Stimulated activated naive CD8-positive, alpha-beta T cell treated with anti-CD3 and anti-CD28 coated beads, Interleukin-15, amount 100 ng/mL, for 72 hours (primary cell): ENCODE measurements at regions not wholly inside any gene's neighbourhood (a gene's known extent, or its start where the extent isn't known, plus 50 kb on each side); places are given as distances from the start of the nearest gene placed in this dataset.

Experiments used
- ATAC-seq: fragments of 150-1000 bp; cut with Tn5 transposase; 2 replicates; pipeline ENCODE4 v1.10.0; 2021; ENCODE audit warnings: mild to moderate bottlenecking, moderate library complexity
- DNase-seq, 2 donors: peaks; one replicate each; pipeline ENCODE4 v3.0.0; 2021 to 2022
- H3K27ac Mint-ChIP-seq, 2 donors: one replicate each; pipeline ENCODE4 v1.8.0; 2022; ENCODE audit warnings: mild to moderate bottlenecking in 2 of 2, mixed read lengths in 2 of 2, moderate library complexity in 2 of 2
- H3K27me3 Mint-ChIP-seq: one replicate; pipeline ENCODE4 v1.8.0; 2022; ENCODE audit warnings: mixed read lengths
- H3K4me1 Mint-ChIP-seq: one replicate; pipeline ENCODE4 v1.8.0; 2022; ENCODE audit warnings: mild to moderate bottlenecking, mixed read lengths
- H3K4me3 Mint-ChIP-seq, 2 donors: one replicate each; pipeline ENCODE4 v1.8.0; 2022; ENCODE audit warnings: mild to moderate bottlenecking in 2 of 2, mixed read lengths in 2 of 2, moderate library complexity in 1 of 2
- H3K9me3 Mint-ChIP-seq, 2 donors: one replicate each; pipeline ENCODE4 v1.8.0; 2022; ENCODE audit warnings: mixed read lengths in 2 of 2

GRCh38 chr13:21800837-21801616, 130.2 kb downstream of the FGF9 start:
- Mint-ChIP-seq H3K4me1 (no peaks in the 10 kb centered on the region), H3K9me3 (peaks cover 0 to 6% of the 10 kb centered on the region in 2 donors), H3K27me3 (peaks cover 8% of the 10 kb centered on the region), H3K27ac (no peak overlapping the region), H3K4me3 (no peak overlapping the region)
- ATAC-seq (no peak), DNase-seq (no peak)

- Mint-ChIP-seq H3K27me3 (peaks cover 32% of the 10 kb centered on the region), H3K9me3 (peaks cover 4 to 6% of the 10 kb centered on the region in 2 donors), H3K4me1 (no peaks in the 10 kb centered on the region), H3K27ac (no peak overlapping the region), H3K4me3 (no peak overlapping the region)
- no peak for ATAC-seq
- no peak for DNase-seq
These were observed 134.9 kb downstream of the FGF9 start for GRCh38 chr13:21805733-21806132.

- H3K4me3 Mint-ChIP-seq = no peak overlapping the region
- peaks cover 29% of the 10 kb centered on the region for H3K27me3 Mint-ChIP-seq
- DNase-seq (no peak), ATAC-seq (no peak)
- no peaks in the 10 kb centered on the region for H3K4me1 Mint-ChIP-seq
- H3K27ac Mint-ChIP-seq = no peak overlapping the region
- H3K9me3 Mint-ChIP-seq = peaks cover 0 to 4% of the 10 kb centered on the region in 2 donors
These were observed 141.3 kb downstream of the FGF9 start for GRCh38 chr13:21812192-21812626.

- no peak overlapping the region for H3K4me3 Mint-ChIP-seq
- peaks cover 23% of the 10 kb centered on the region for H3K27me3 Mint-ChIP-seq
- DNase-seq = no peak
- H3K27ac Mint-ChIP-seq = no peak overlapping the region
- no peaks in the 10 kb centered on the region for H3K9me3 Mint-ChIP-seq
- no peak for ATAC-seq
- H3K4me1 Mint-ChIP-seq = no peaks in the 10 kb centered on the region
These were observed 142.2 kb downstream of the FGF9 start for GRCh38 chr13:21813110-21813509.

- DNase-seq (no peak), ATAC-seq (no peak)
- Mint-ChIP-seq H3K27me3 (peaks cover 23% of the 10 kb centered on the region), H3K4me1 (no peaks in the 10 kb centered on the region), H3K4me3 (no peak overlapping the region), H3K27ac (no peak overlapping the region), H3K9me3 (no peaks in the 10 kb centered on the region)
These were observed 143.0 kb downstream of the FGF9 start for GRCh38 chr13:21813844-21814243.

GRCh38 chr13:21814604-21815003, 143.7 kb downstream of the FGF9 start:
- H3K4me3 Mint-ChIP-seq = no peak overlapping the region
- no peak overlapping the region for H3K27ac Mint-ChIP-seq
- H3K9me3 Mint-ChIP-seq = no peaks in the 10 kb centered on the region
- H3K27me3 Mint-ChIP-seq = peaks cover 23% of the 10 kb centered on the region
- DNase-seq = no peak
- ATAC-seq = no peak
- no peaks in the 10 kb centered on the region for H3K4me1 Mint-ChIP-seq

GRCh38 chr13:21817878-21818277, 147.0 kb downstream of the FGF9 start:
- no peak overlapping the region for H3K4me3 Mint-ChIP-seq
- H3K27me3 Mint-ChIP-seq = no peaks in the 10 kb centered on the region
- DNase-seq (no peak), ATAC-seq (no peak)
- no peak overlapping the region for H3K27ac Mint-ChIP-seq
- H3K9me3 Mint-ChIP-seq = no peaks in the 10 kb centered on the region
- no peaks in the 10 kb centered on the region for H3K4me1 Mint-ChIP-seq

GRCh38 chr13:21822029-21822428, 151.2 kb downstream of the FGF9 start:
- ATAC-seq (no peak), DNase-seq (no peak)
- Mint-ChIP-seq H3K27ac (no peak overlapping the region), H3K9me3 (no peaks in the 10 kb centered on the region), H3K4me1 (peaks cover 6% of the 10 kb centered on the region), H3K27me3 (no peaks in the 10 kb centered on the region), H3K4me3 (no peak overlapping the region)

GRCh38 chr13:21823416-21823815, 152.5 kb downstream of the FGF9 start:
- no peaks in the 10 kb centered on the region for H3K9me3 Mint-ChIP-seq
- H3K27ac Mint-ChIP-seq = no peak overlapping the region
- DNase-seq (no peak), ATAC-seq (no peak)
- no peak overlapping the region for H3K4me3 Mint-ChIP-seq
- no peaks in the 10 kb centered on the region for H3K27me3 Mint-ChIP-seq
- peaks cover 6% of the 10 kb centered on the region for H3K4me1 Mint-ChIP-seq

GRCh38 chr13:21823949-21824348, 153.1 kb downstream of the FGF9 start:
- H3K27ac Mint-ChIP-seq = no peak overlapping the region
- no peak for DNase-seq
- no peaks in the 10 kb centered on the region for H3K27me3 Mint-ChIP-seq
- peak; percentile 53 for ATAC-seq
- H3K4me1 Mint-ChIP-seq = peaks cover 6% of the 10 kb centered on the region
- no peak overlapping the region for H3K4me3 Mint-ChIP-seq
- H3K9me3 Mint-ChIP-seq = no peaks in the 10 kb centered on the region

GRCh38 chr13:21825186-21825585, 154.3 kb downstream of the FGF9 start:
- ATAC-seq (no peak), DNase-seq (no peak)
- no peak overlapping the region for H3K27ac Mint-ChIP-seq
- no peaks in the 10 kb centered on the region for H3K9me3 Mint-ChIP-seq
- no peaks in the 10 kb centered on the region for H3K27me3 Mint-ChIP-seq
- no peak overlapping the region for H3K4me3 Mint-ChIP-seq
- peaks cover 6% of the 10 kb centered on the region for H3K4me1 Mint-ChIP-seq

GRCh38 chr13:21825801-21826200, 154.9 kb downstream of the FGF9 start:
- Mint-ChIP-seq H3K9me3 (no peaks in the 10 kb centered on the region), H3K4me3 (no peak overlapping the region), H3K4me1 (peaks cover 6% of the 10 kb centered on the region), H3K27me3 (no peaks in the 10 kb centered on the region), H3K27ac (no peak overlapping the region)
- ATAC-seq (no peak), DNase-seq (no peak)

- peaks cover 6% of the 10 kb centered on the region for H3K4me1 Mint-ChIP-seq
- ATAC-seq (no peak), DNase-seq (no peak)
- no peak overlapping the region for H3K4me3 Mint-ChIP-seq
- no peaks in the 10 kb centered on the region for H3K9me3 Mint-ChIP-seq
- no peaks in the 10 kb centered on the region for H3K27me3 Mint-ChIP-seq
- H3K27ac Mint-ChIP-seq = no peak overlapping the region
These were observed 155.5 kb downstream of the FGF9 start for GRCh38 chr13:21826214-21827015.

GRCh38 chr13:21831654-21832324, 160.9 kb downstream of the FGF9 start:
- Mint-ChIP-seq H3K4me3 (no peak overlapping the region), H3K27me3 (no peaks in the 10 kb centered on the region), H3K4me1 (no peaks in the 10 kb centered on the region), H3K9me3 (peaks cover 5 to 11% of the 10 kb centered on the region in 2 donors), H3K27ac (no peak overlapping the region)
- no peak for DNase-seq
- ATAC-seq = no peak

GRCh38 chr13:21833921-21834320, 163.0 kb downstream of the FGF9 start:
- peaks cover 5 to 11% of the 10 kb centered on the region in 2 donors for H3K9me3 Mint-ChIP-seq
- no peaks in the 10 kb centered on the region for H3K4me1 Mint-ChIP-seq
- no peak for DNase-seq
- H3K27me3 Mint-ChIP-seq = no peaks in the 10 kb centered on the region
- ATAC-seq = no peak
- no peak overlapping the region for H3K27ac Mint-ChIP-seq
- no peak overlapping the region for H3K4me3 Mint-ChIP-seq

- Mint-ChIP-seq H3K9me3 (peaks cover 5 to 11% of the 10 kb centered on the region in 2 donors), H3K4me3 (no peak overlapping the region), H3K4me1 (no peaks in the 10 kb centered on the region), H3K27me3 (no peaks in the 10 kb centered on the region), H3K27ac (no peak overlapping the region)
- no peak for DNase-seq
- no peak for ATAC-seq
These were observed 163.6 kb downstream of the FGF9 start for GRCh38 chr13:21834521-21834920.
